CD14-positive monocyte (primary cell): ENCODE measurements at regions not wholly inside any gene's neighbourhood (a gene's known extent, or its start where the extent isn't known, plus 50 kb on each side); places are given as distances from the start of the nearest gene placed in this dataset.

Experiments used
- DNase-seq, 3 donors: peaks; one replicate each; pipeline ENCODE4 v3.0.0-alpha.2; 2011 to 2022
- H2AFZ ChIP-seq: 2 replicates; pipeline ENCODE4 v1.6.0; 2012; ENCODE audit warnings: mild to moderate bottlenecking, low read depth, low read length, inconsistent platforms; ENCODE audit not compliant: insufficient read depth, poor library complexity, severe bottlenecking
- H3K27ac ChIP-seq, 2 donors: 1 replicate in 1 of 2; 2 replicates in 1 of 2; pipeline ENCODE4 v1.5.1; 2012 to 2013; ENCODE audit warnings: low read length in 2 of 2, control low read depth in 1 of 2, inconsistent platforms in 1 of 2, low read depth in 1 of 2, mild to moderate bottlenecking in 1 of 2
- H3K27me3 ChIP-seq, 2 donors: one replicate each; pipeline versions ENCODE4 v1.6.0 to v1.6.1; 2011 to 2013; ENCODE audit warnings: low read length in 2 of 2; ENCODE audit not compliant: control insufficient read depth in 2 of 2, insufficient read depth in 2 of 2
- H3K36me3 ChIP-seq, 2 donors: replicated peaks in 1 of 2; 1 replicate in 1 of 2; 2 replicates in 1 of 2; pipeline versions ENCODE4 v1.5.1 to v1.6.1; 2012 to 2013; ENCODE audit warnings: low read length in 2 of 2, control low read depth in 1 of 2, inconsistent platforms in 1 of 2, mild to moderate bottlenecking in 1 of 2; ENCODE audit not compliant: insufficient read depth in 2 of 2, control insufficient read depth in 1 of 2
- H3K4me1 ChIP-seq, 2 donors: 1 replicate in 1 of 2; 2 replicates in 1 of 2; pipeline versions ENCODE4 v1.5.1 to v1.6.1; 2012 to 2013; ENCODE audit warnings: low read length in 2 of 2, control low read depth in 1 of 2, inconsistent platforms in 1 of 2, mild to moderate bottlenecking in 1 of 2, moderate library complexity in 1 of 2; ENCODE audit not compliant: insufficient read depth in 2 of 2, control insufficient read depth in 1 of 2
- H3K4me2 ChIP-seq: replicated peaks from 2 replicates; pipeline ENCODE3; 2012; ENCODE audit warnings: low read length, moderate library complexity, mild to moderate bottlenecking; ENCODE audit not compliant: poor library complexity, severe bottlenecking; ENCODE audit errors: extremely low read depth
- H3K4me3 ChIP-seq, 3 experiments: fragments of 200-600 bp in 1 of 3; sonication (generic) in 1 of 3; replicated peaks in 1 of 3; 1 replicate in 2 of 3; 2 replicates in 1 of 3; pipeline ENCODE4 v1.5.1; 2011 to 2013; ENCODE audit warnings: low read length in 3 of 3, mild to moderate bottlenecking in 3 of 3, control low read depth in 2 of 3, low read depth in 2 of 3, inconsistent platforms in 1 of 3, moderate library complexity in 1 of 3
- H3K79me2 ChIP-seq: 2 replicates; pipeline ENCODE4 v1.6.0; 2012; ENCODE audit warnings: mild to moderate bottlenecking, control low read depth, inconsistent platforms, low read length, moderate library complexity; ENCODE audit not compliant: insufficient read depth
- H3K9ac ChIP-seq: 2 replicates; pipeline ENCODE4 v1.6.0; 2017; ENCODE audit warnings: low read length, mild to moderate bottlenecking; ENCODE audit not compliant: insufficient read depth, poor library complexity, severe bottlenecking
- H3K9me3 ChIP-seq, 2 donors: replicated peaks in 1 of 2; 1 replicate in 1 of 2; 2 replicates in 1 of 2; pipeline versions ENCODE4 v1.5.1 to v1.6.1; 2012 to 2013; ENCODE audit warnings: low read length in 2 of 2, control low read depth in 1 of 2; ENCODE audit not compliant: control insufficient read depth in 1 of 2, insufficient read depth in 1 of 2
- H4K20me1 ChIP-seq: 2 replicates; pipeline ENCODE4 v1.6.0; 2012; ENCODE audit warnings: mild to moderate bottlenecking, low read length, control low read depth, moderate library complexity; ENCODE audit not compliant: insufficient read depth
- H3K27ac Mint-ChIP-seq, 7 donors: one replicate each; pipeline ENCODE4 v1.8.0; 2020; ENCODE audit warnings: mild to moderate bottlenecking in 7 of 7, mixed read lengths in 7 of 7, moderate library complexity in 6 of 7, inconsistent platforms in 2 of 7
- H3K27me3 Mint-ChIP-seq, 3 donors: one replicate each; pipeline ENCODE4 v1.8.0; 2021 to 2022; ENCODE audit warnings: low read depth in 3 of 3, mild to moderate bottlenecking in 3 of 3, mixed read lengths in 3 of 3, moderate library complexity in 3 of 3, inconsistent platforms in 1 of 3
- H3K36me3 Mint-ChIP-seq, 2 donors: one replicate each; pipeline ENCODE4 v1.8.0; 2020; ENCODE audit warnings: mixed read lengths in 2 of 2, inconsistent platforms in 1 of 2, mild to moderate bottlenecking in 1 of 2
- H3K4me1 Mint-ChIP-seq: one replicate; pipeline ENCODE4 v1.8.0; 2020; ENCODE audit warnings: mild to moderate bottlenecking, mixed read lengths
- H3K4me3 Mint-ChIP-seq, 2 donors: one replicate each; pipeline ENCODE4 v1.8.0; 2020; ENCODE audit warnings: mild to moderate bottlenecking in 2 of 2, mixed read lengths in 2 of 2, moderate library complexity in 1 of 2
- H3K9me3 Mint-ChIP-seq, 7 donors: one replicate each; pipeline ENCODE4 v1.8.0; 2020 to 2022; ENCODE audit warnings: mixed read lengths in 7 of 7, mild to moderate bottlenecking in 6 of 7, moderate library complexity in 6 of 7, inconsistent platforms in 2 of 7
- CTCF ChIP-seq: fragments of 200-600 bp; IDR thresholded peaks from one replicate; pipeline ENCODE4 v1.8.0; 2022; ENCODE audit warnings: antibody characterized with exemption, mild to moderate bottlenecking
- WGBS: methylation state at CpG from one replicate; pipeline ENCODE4 v1.1.5; 2013; ENCODE audit warnings: missing lambda C conversion rate; ENCODE audit not compliant: insufficient coverage; 5-methylcytosine and 5-hydroxymethylcytosine counted together
- intact Hi-C, 2 donors: fragments of 100-400 bp; cut with micrococcal nuclease; formaldehyde crosslinking; loops; one replicate each; pipeline versions ENCODE4 v1.15.0 to v1.15.1; 2023

- H4K20me1 ChIP-seq, result no peaks in the 10 kb centered on the region
- no peak overlapping the region for H3K4me2 ChIP-seq
- Mint-ChIP-seq H3K36me3 (no peaks in the 10 kb centered on the region), H3K27me3 (no peaks in the 10 kb centered on the region), H3K4me1 (no peaks in the 10 kb centered on the region), H3K4me3 (no peak overlapping the region), H3K9me3 (peaks cover 4 to 19% (median 8%) of the 10 kb centered on the region in 7 donors), H3K27ac (no peak overlapping the region)
- DNase-seq, result no peak
- no peak for TF ChIP-seq CTCF
- H3K27me3 ChIP-seq, result no peaks in the 10 kb centered on the region
- H3K36me3 ChIP-seq, result no peaks in the 10 kb centered on the region
- H3K9ac ChIP-seq, result no peak overlapping the region
- peaks cover 2 to 19% of the 10 kb centered on the region in 2 donors for H3K9me3 ChIP-seq
- no peak overlapping the region for H2AFZ ChIP-seq
- WGBS, result no CpG with 5 or more reads among the region's 2 CpGs
- no peak overlapping the region for H3K4me3 ChIP-seq
- H3K79me2 ChIP-seq, result no peaks in the 10 kb centered on the region
- no peaks in the 10 kb centered on the region for H3K4me1 ChIP-seq
- no peak overlapping the region for H3K27ac ChIP-seq
- intact Hi-C loops, result no loop called here
These were observed 307.5 kb downstream of the MAP2K4 start for GRCh38 chr17:12328204-12328603.

- intact Hi-C loops, result no loop called here
- Mint-ChIP-seq H3K4me1 (no peaks in the 10 kb centered on the region), H3K27ac (no peak overlapping the region), H3K9me3 (peaks cover 2 to 19% (median 9%) of the 10 kb centered on the region in 7 donors), H3K27me3 (no peaks in the 10 kb centered on the region), H3K36me3 (no peaks in the 10 kb centered on the region), H3K4me3 (no peak overlapping the region)
- no peak for TF ChIP-seq CTCF
- H3K36me3 ChIP-seq, result no peaks in the 10 kb centered on the region
- DNase-seq, result no peak
- no peak overlapping the region for H2AFZ ChIP-seq
- no peaks in the 10 kb centered on the region for H4K20me1 ChIP-seq
- no peak overlapping the region for H3K27ac ChIP-seq
- H3K4me1 ChIP-seq, result no peaks in the 10 kb centered on the region
- H3K27me3 ChIP-seq, result no peaks in the 10 kb centered on the region
- no CpG with 5 or more reads among the region's 1 CpG for WGBS
- H3K4me2 ChIP-seq, result no peak overlapping the region
- no peak overlapping the region for H3K9ac ChIP-seq
- H3K9me3 ChIP-seq, result peaks cover 2 to 22% of the 10 kb centered on the region in 2 donors
- no peak overlapping the region for H3K4me3 ChIP-seq
- no peaks in the 10 kb centered on the region for H3K79me2 ChIP-seq
These were observed 309.8 kb downstream of the MAP2K4 start for GRCh38 chr17:12330456-12330855.
